PC-9 (cell line): ENCODE measurements at regions not wholly inside any gene's neighbourhood (a gene's known extent, or its start where the extent isn't known, plus 50 kb on each side); places are given as distances from the start of the nearest gene placed in this dataset.
"Not testable (repeated sequence)": the region's sequence is repeated elsewhere in the genome, so short reads cannot be mapped to it uniquely, and the experiment has no call there.

Experiments used
- CTCF ChIP-seq: fragments of 200-600 bp; sonication (generic); conservative IDR thresholded peaks from 2 replicates; pipeline ENCODE4 v1.6.1; 2017; ENCODE audit warnings: mixed run types, antibody characterized with exemption, mild to moderate bottlenecking, moderate library complexity
- EZH2 ChIP-seq: fragments of 200-600 bp; sonication (generic); IDR thresholded peaks from 2 replicates; pipeline ENCODE4 v1.8.0; 2017; ENCODE audit warnings: antibody characterized with exemption, low read depth

DNA sequence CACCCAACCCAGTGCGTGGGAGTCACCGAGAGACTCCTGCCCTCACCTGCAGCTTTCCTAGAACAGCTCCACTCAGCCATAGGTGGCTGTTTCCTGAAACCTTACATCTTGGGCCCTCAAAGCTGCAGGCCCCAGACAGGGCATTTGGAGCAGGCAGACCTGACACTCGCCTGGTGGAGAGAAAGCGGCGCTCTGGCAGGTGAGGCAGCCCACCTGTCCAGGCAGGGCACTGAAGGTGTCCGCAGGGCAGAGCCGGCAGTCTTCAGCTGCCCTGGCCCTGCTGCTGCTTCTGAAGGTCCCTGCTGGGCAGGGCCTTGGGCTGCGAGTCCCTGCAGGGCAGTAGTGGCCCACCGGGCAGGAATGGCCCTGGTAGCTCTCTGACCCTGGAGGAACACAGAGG lies 93.3 kb downstream of the MALL start:
- not testable (repeated sequence) for TF ChIP-seq CTCF, EZH2
